HepG2 (cell line): ENCODE measurements at regions not wholly inside any gene's neighbourhood (a gene's known extent, or its start where the extent isn't known, plus 50 kb on each side); places are given as distances from the start of the nearest gene placed in this dataset.

ENCODE experiments used
- ATAC-seq: fragments of 200-7000 bp; cut with Tn5 transposase; 3 replicates; pipeline ENCODE4 v1.9.1; 2020; ENCODE audit warnings: mild to moderate bottlenecking, moderate library complexity
- BruUV-seq: library from RNA; stranded (reverse); fragments of 400-500 nt; replicated peaks from 2 replicates; lab custom pipeline; 2021; lab: Mats Ljungman, UMichigan
- CTCF ChIA-PET: fragments of 300-600 bp; formaldehyde crosslinking; extraction: SDS; loops from one replicate; lab custom pipeline; 2021; ENCODE audit warnings: low total read pairs, inconsistent platforms, low intra/inter-chr PET ratio; lab: Yijun Ruan, JAX
- POLR2A ChIA-PET: fragments of 350-600 bp; sonication (Branson Sonifier 250); formaldehyde crosslinking; loops from one replicate; lab custom pipeline; 2020; ENCODE audit warnings: antibody characterized with exemption, inconsistent platforms; lab: Yijun Ruan, JAX
- DNase-seq: peaks from one replicate; pipeline ENCODE4 v3.0.0-alpha.2; 2015; ENCODE audit warnings: low spot score
- FAIRE-seq: peaks from 3 replicates; lab custom pipeline; 2011; peaks lifted over from hg19 to GRCh38; lab: Jason Lieb, UNC
- H2AFZ ChIP-seq: one replicate; pipeline ENCODE4 v1.6.1; 2011; ENCODE audit warnings: low read length, inconsistent platforms
- H3K27ac ChIP-seq: fragments of 300-600 bp; 3 replicates; pipeline ENCODE4 v1.8.0; 2011; ENCODE audit warnings: mixed run types, mild to moderate bottlenecking, mixed read lengths, low read length, inconsistent platforms; ENCODE audit not compliant: insufficient read depth; ENCODE audit errors: extremely low read length
- H3K27me3 ChIP-seq, 2 experiments: fragments of 200-600 bp in 1 of 2; 2 replicates in 1 of 2; 3 replicates in 1 of 2; pipeline versions ENCODE4 v1.6.0 to v1.8.0; 2011; ENCODE audit warnings: low read length in 2 of 2, mild to moderate bottlenecking in 2 of 2, moderate library complexity in 2 of 2, inconsistent platforms in 1 of 2; ENCODE audit not compliant: insufficient read depth in 2 of 2, control insufficient read depth in 1 of 2
- H3K36me3 ChIP-seq, 2 experiments: fragments of 200-600 bp in 1 of 2; replicated peaks in 1 of 2; 2 replicates in 1 of 2; 3 replicates in 1 of 2; pipeline versions ENCODE4 v1.5.1 to v1.8.0; 2011; ENCODE audit warnings: low read length in 2 of 2, inconsistent platforms in 1 of 2; ENCODE audit not compliant: insufficient read depth in 2 of 2, control insufficient read depth in 1 of 2
- H3K4me1 ChIP-seq: 2 replicates; pipeline ENCODE4 v1.5.1; 2012; ENCODE audit warnings: low read length, inconsistent platforms; ENCODE audit not compliant: insufficient read depth
- H3K4me2 ChIP-seq: 2 replicates; pipeline ENCODE4 v1.6.0; 2011; ENCODE audit warnings: low read depth, low read length, inconsistent platforms
- H3K4me3 ChIP-seq, 3 experiments: fragments of 200-600 bp in 1 of 3; sonication (generic), shearing (Covaris generic) in 1 of 3; replicated peaks in 1 of 3; 2 replicates each; pipeline ENCODE4 v1.5.1; 2011 to 2016; ENCODE audit warnings: low read length in 3 of 3, inconsistent platforms in 2 of 3, low read depth in 2 of 3, mild to moderate bottlenecking in 2 of 3, control low read depth in 1 of 3, mixed read lengths in 1 of 3; ENCODE audit not compliant: insufficient read depth in 1 of 3
- H3K79me2 ChIP-seq: one replicate; pipeline ENCODE4 v1.6.1; 2011; ENCODE audit warnings: low read length, inconsistent platforms; ENCODE audit not compliant: insufficient read depth
- H3K9ac ChIP-seq: 2 replicates; pipeline ENCODE4 v1.6.0; 2011; ENCODE audit warnings: mild to moderate bottlenecking, low read depth, low read length, inconsistent platforms; ENCODE audit not compliant: insufficient read depth
- H3K9me3 ChIP-seq: 2 replicates; pipeline ENCODE4 v1.5.1; 2012; ENCODE audit warnings: mild to moderate bottlenecking, low read length
- H4K20me1 ChIP-seq: 2 replicates; pipeline ENCODE4 v1.6.0; 2011; ENCODE audit warnings: inconsistent platforms, mild to moderate bottlenecking, low read length, moderate library complexity; ENCODE audit not compliant: insufficient read depth
- BORCS8-MEF2B ChIP-seq: sonication (generic); formaldehyde crosslinking; IDR thresholded peaks from 2 replicates; pipeline ENCODE4 v1.8.0; 2022; ENCODE audit warnings: mild to moderate bottlenecking, missing genetic modification reagents
- FOXO1 ChIP-seq: sonication (generic); formaldehyde crosslinking; IDR thresholded peaks from 2 replicates; pipeline ENCODE4 v1.4.0; 2020; ENCODE audit warnings: missing genetic modification reagents
- GATAD2A ChIP-seq: IDR thresholded peaks from 2 replicates; pipeline ENCODE4 v1.6.1; 2016
- ZNF382 ChIP-seq: sonication (generic); formaldehyde crosslinking; IDR thresholded peaks from 2 replicates; pipeline ENCODE4 v1.5.0; 2020; ENCODE audit warnings: missing genetic modification reagents, mild to moderate bottlenecking, borderline replicate concordance
- ZNF441 ChIP-seq: sonication (generic); formaldehyde crosslinking; IDR thresholded peaks from 2 replicates; pipeline ENCODE4 v1.7.0; 2021; ENCODE audit warnings: missing genetic modification reagents, borderline replicate concordance
- ZNF788 ChIP-seq: sonication (generic); formaldehyde crosslinking; IDR thresholded peaks from 2 replicates; pipeline ENCODE4 v1.5.0; 2020; ENCODE audit warnings: mild to moderate bottlenecking, missing genetic modification reagents, borderline replicate concordance
- WGBS: methylation state at CpG from one replicate; pipeline ENCODE4 v1.1.6; 2017; ENCODE audit warnings: low lambda C conversion rate; 5-methylcytosine and 5-hydroxymethylcytosine counted together
- in situ Hi-C: cut with HindIII; loops from 2 replicates; pipeline ENCODE4 v1.10.0; 2017; ENCODE audit warnings: low pct_unique_long_range_greater_than_20kb; ENCODE audit not compliant: extremely low pct_ligation_motif_present
- intact Hi-C: fragments of 100-400 bp; cut with micrococcal nuclease; formaldehyde crosslinking; loops from one replicate; pipeline ENCODE4 v1.10.0; 2022; ENCODE audit not compliant: unreplicated experiment

DNA sequence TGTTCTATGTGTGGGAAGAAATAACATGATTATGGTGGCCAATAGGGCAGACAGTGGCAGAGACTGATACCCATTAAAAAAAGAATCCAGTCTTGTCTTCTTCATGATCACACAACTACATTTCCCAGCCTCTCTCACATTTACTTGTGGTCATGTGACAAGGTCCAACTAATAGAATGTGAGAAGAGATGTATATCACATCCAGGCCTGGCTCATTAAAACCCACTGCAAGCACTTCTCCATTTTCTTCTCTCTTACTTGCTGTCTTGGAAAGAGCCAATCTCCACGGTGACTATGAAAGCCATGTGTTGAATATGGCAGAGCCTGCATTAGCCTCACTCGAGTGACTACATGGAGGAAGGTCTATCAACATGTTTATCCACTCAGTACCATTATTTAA, 306.2 kb upstream of the ZEB2 start:
- BruUV-seq: no TSS peak
- 0% methylated on average over 2 of the region's 2 CpGs for WGBS
- Histone ChIP-seq H3K4me1 (no peaks in the 10 kb centered on the region), H3K27ac (no peak overlapping the region), H3K9me3 (peaks cover 5% of the 10 kb centered on the region; the same call in 1 of the 2 replicates), H3K27me3 (no peaks in the 10 kb centered on the region), H3K4me3 (no peak overlapping the region), H4K20me1 (no peaks in the 10 kb centered on the region), H3K36me3 (no peaks in the 10 kb centered on the region), H3K9ac (no peak overlapping the region), H2AFZ (no peak overlapping the region), H3K4me2 (no peak overlapping the region), H3K79me2 (no peaks in the 10 kb centered on the region)
- CTCF ChIA-PET: no interaction called here
- TF ChIP-seq ZNF441 (CRISPR knock-in tag) (no peak), FOXO1 (CRISPR knock-in tag) (no peak), GATAD2A (CRISPR knock-in tag) (no peak)
- DNase-seq: no peak
- intact Hi-C loops (no loop called here), in situ Hi-C loops (no loop called here)
- FAIRE-seq: no peak
- ATAC-seq: no peak
- POLR2A ChIA-PET: no interaction called here

DNA sequence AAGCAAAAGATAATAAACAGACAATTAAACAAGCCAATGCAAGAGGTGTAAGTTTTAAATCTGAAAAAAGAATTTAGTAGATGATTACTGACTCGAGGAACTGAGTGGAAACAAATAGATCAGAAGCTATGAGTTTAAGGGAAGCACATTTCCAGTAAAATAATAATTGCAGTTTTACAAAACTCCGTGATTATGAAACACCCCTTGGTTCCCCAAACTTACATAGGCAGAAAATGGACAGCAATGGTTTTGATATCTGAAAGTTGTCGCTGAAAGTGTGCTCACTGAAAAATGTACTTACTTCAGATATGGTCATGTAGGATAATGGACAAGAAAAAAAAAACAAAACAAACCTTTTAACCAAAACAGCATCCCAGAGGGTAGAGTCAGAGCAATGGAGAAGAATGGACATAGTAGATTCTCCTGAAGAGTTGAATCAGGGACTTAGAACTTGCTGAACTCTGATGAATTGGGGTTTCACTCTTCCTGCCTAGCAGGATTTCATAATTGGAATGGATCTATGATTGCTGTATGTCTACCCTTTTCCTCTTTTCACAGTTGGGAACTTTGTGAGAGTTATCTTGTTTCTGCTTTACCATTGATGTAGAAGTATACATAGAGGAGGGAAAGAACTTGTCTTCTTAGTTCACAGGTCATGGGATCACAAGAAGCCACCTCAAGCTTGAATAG, 305.6 kb upstream of the ZEB2 start:
- BruUV-seq: no TSS peak
- Histone ChIP-seq H3K79me2 (no peaks in the 10 kb centered on the region), H4K20me1 (no peaks in the 10 kb centered on the region), H2AFZ (no peak overlapping the region), H3K4me2 (no peak overlapping the region), H3K9me3 (peaks cover 5% of the 10 kb centered on the region; the same call in 1 of the 2 replicates), H3K9ac (no peak overlapping the region), H3K27me3 (no peaks in the 10 kb centered on the region), H3K4me3 (no peak overlapping the region), H3K4me1 (no peaks in the 10 kb centered on the region), H3K27ac (no peak overlapping the region), H3K36me3 (no peaks in the 10 kb centered on the region)
- ChIA-PET CTCF (no interaction called here), POLR2A (no interaction called here)
- no peak for TF ChIP-seq ZNF382 (CRISPR knock-in tag)
- no peak for TF ChIP-seq ZNF788 (CRISPR knock-in tag)
- TF ChIP-seq BORCS8-MEF2B (CRISPR knock-in tag): no peak
- in situ Hi-C loops: no loop called here
- ATAC-seq (no peak), DNase-seq (no peak), FAIRE-seq (no peak)
- WGBS: 0% methylated on average over 3 of the region's 3 CpGs
- intact Hi-C loops: no loop called here
